HCT116 (cell line): ENCODE measurements at regions not wholly inside any gene's neighbourhood (a gene's known extent, or its start where the extent isn't known, plus 50 kb on each side); places are given as distances from the start of the nearest gene placed in this dataset.

Source experiments
- CBX3 ChIP-seq: IDR thresholded peaks from 2 replicates; pipeline ENCODE4 v1.6.1; 2012; ENCODE audit warnings: low read depth
- CTCF ChIP-seq, 3 experiments: fragments of 200-600 bp in 1 of 3; sonication (generic) in 1 of 3; IDR thresholded peaks in 2 of 3; conservative IDR thresholded peaks in 1 of 3; 2 replicates each; pipeline ENCODE4 v1.5.1; 2012 to 2017; ENCODE audit warnings: low read depth in 2 of 3, low read length in 2 of 3, antibody characterized with exemption in 1 of 3, borderline replicate concordance in 1 of 3, control low read depth in 1 of 3, mild to moderate bottlenecking in 1 of 3, mixed read lengths in 1 of 3, mixed run types in 1 of 3, moderate library complexity in 1 of 3; ENCODE audit not compliant: insufficient read depth in 1 of 3
- EGR1 ChIP-seq: IDR thresholded peaks from 2 replicates; pipeline ENCODE4 v1.6.1; 2012; ENCODE audit warnings: low read depth
- ELF1 ChIP-seq: IDR thresholded peaks from 2 replicates; pipeline ENCODE4 v1.6.1; 2012; ENCODE audit warnings: low read depth, borderline replicate concordance
- EZH2 ChIP-seq: fragments of 200-600 bp; sonication (generic); IDR thresholded peaks from 2 replicates; pipeline ENCODE4 v1.6.1; 2017; ENCODE audit warnings: antibody characterized with exemption, mixed run types
- EZH2phosphoT487 ChIP-seq: fragments of 200-600 bp; IDR thresholded peaks from 2 replicates; pipeline ENCODE4 v1.6.1; 2018; ENCODE audit warnings: antibody characterized with exemption, borderline replicate concordance
- MAX ChIP-seq: IDR thresholded peaks from 2 replicates; pipeline ENCODE4 v1.6.1; 2012
- POLR2A ChIP-seq: IDR thresholded peaks from 2 replicates; pipeline ENCODE4 v1.7.0; 2011; ENCODE audit warnings: borderline replicate concordance; ENCODE audit not compliant: insufficient read depth, insufficient read length; ENCODE audit errors: extremely low read depth
- POLR2AphosphoS5 ChIP-seq: IDR thresholded peaks from 2 replicates; pipeline ENCODE4 v1.6.1; 2011; ENCODE audit warnings: mild to moderate bottlenecking, low read depth, low read length, moderate library complexity
- RAD21 ChIP-seq: IDR thresholded peaks from 2 replicates; pipeline ENCODE4 v1.6.1; 2012; ENCODE audit warnings: low read depth, mild to moderate bottlenecking
- REST ChIP-seq: IDR thresholded peaks from 2 replicates; pipeline ENCODE4 v1.6.1; 2012; ENCODE audit warnings: low read depth
- SIN3A ChIP-seq: IDR thresholded peaks from 2 replicates; pipeline ENCODE4 v1.6.1; 2012; ENCODE audit warnings: low read depth

- TF ChIP-seq SIN3A: no peak
- no peak for TF ChIP-seq CTCF (IDR thresholded peaks at IDR 0.05 in 2 of 3, conservative IDR thresholded peaks at IDR 0.05 in 1 of 3; ENCODE audit: borderline replicate concordance in 1 of 3, insufficient read depth in 1 of 3, low read depth in 2 of 3, low read length in 2 of 3)
- TF ChIP-seq CBX3: no peak
- no peak for TF ChIP-seq POLR2A
- TF ChIP-seq EZH2: no peak
- TF ChIP-seq EGR1: no peak
- no peak for TF ChIP-seq MAX
- TF ChIP-seq POLR2AphosphoS5: no peak
- no peak for TF ChIP-seq RAD21
- no peak for TF ChIP-seq EZH2phosphoT487
- no peak for TF ChIP-seq ELF1
- no peak for TF ChIP-seq REST
These were observed 443.1 kb upstream of the CLINT1 start for GRCh38 chr5:158302029-158302428.
